IMR-90 (cell line): ENCODE measurements at regions not wholly inside any gene's neighbourhood (a gene's known extent, or its start where the extent isn't known, plus 50 kb on each side); places are given as distances from the start of the nearest gene placed in this dataset.

Experiments
- ATAC-seq: fragments of 200-7000 bp; cut with Tn5 transposase; 2 replicates; pipeline ENCODE4 v1.9.1; 2020; ENCODE audit warnings: low read depth, mild to moderate bottlenecking, moderate library complexity
- BruUV-seq: library from RNA; stranded (reverse); fragments of 400-500 nt; replicated peaks from 2 replicates; lab custom pipeline; 2021; lab: Mats Ljungman, UMichigan
- CTCF ChIA-PET: fragments of 300-600 bp; formaldehyde crosslinking; extraction: SDS; loops from one replicate; lab custom pipeline; 2021; ENCODE audit warnings: antibody characterized with exemption; lab: Yijun Ruan, JAX
- POLR2A ChIA-PET: fragments of 300-600 bp; sonication (Branson Sonifier 250); formaldehyde crosslinking; loops from one replicate; lab custom pipeline; 2022; ENCODE audit warnings: antibody characterized with exemption; ENCODE audit not compliant: unreplicated experiment; lab: Charles Lee
- DNase-seq: peaks from one replicate; pipeline ENCODE4 v3.0.0; 2013
- H2AFZ ChIP-seq: replicated peaks from 2 replicates; pipeline ENCODE3; 2013; ENCODE audit warnings: low read length, mild to moderate bottlenecking; ENCODE audit not compliant: poor library complexity
- H2AK5ac ChIP-seq: 2 replicates; pipeline ENCODE4 v1.6.1; 2013; ENCODE audit warnings: low read depth, low read length, inconsistent platforms
- H2AK9ac ChIP-seq: replicated peaks from 2 replicates; pipeline ENCODE3; 2013; ENCODE audit warnings: mild to moderate bottlenecking, low read depth, low read length, moderate library complexity; ENCODE audit not compliant: poor library complexity
- H2BK120ac ChIP-seq: 2 replicates; pipeline ENCODE4 v1.6.1; 2013; ENCODE audit warnings: low read depth, low read length, inconsistent platforms
- H2BK15ac ChIP-seq: 3 replicates; pipeline ENCODE4 v1.6.1; 2013; ENCODE audit warnings: low read depth, low read length, inconsistent platforms
- H2BK20ac ChIP-seq: 2 replicates; pipeline ENCODE4 v1.6.1; 2013; ENCODE audit warnings: low read depth, mild to moderate bottlenecking, inconsistent platforms, low read length, moderate library complexity
- H2BK5ac ChIP-seq: 2 replicates; pipeline ENCODE4 v1.6.1; 2013; ENCODE audit warnings: mild to moderate bottlenecking, low read depth, low read length, inconsistent platforms; ENCODE audit not compliant: poor library complexity, severe bottlenecking
- H3K14ac ChIP-seq: replicated peaks from 2 replicates; pipeline ENCODE4 v1.6.1; 2013; ENCODE audit warnings: low read depth, low read length, inconsistent platforms
- H3K18ac ChIP-seq: 2 replicates; pipeline ENCODE4 v1.6.1; 2013; ENCODE audit warnings: low read depth, low read length, control low read depth
- H3K23ac ChIP-seq: 2 replicates; pipeline ENCODE4 v1.6.1; 2013; ENCODE audit warnings: low read depth, low read length, inconsistent platforms
- H3K27ac ChIP-seq: 2 replicates; pipeline ENCODE4 v1.5.1; 2013; ENCODE audit warnings: mild to moderate bottlenecking, control low read depth, low read length; ENCODE audit not compliant: insufficient read depth
- H3K27me3 ChIP-seq: 2 replicates; pipeline ENCODE4 v1.6.1; 2013; ENCODE audit warnings: low read length; ENCODE audit not compliant: control insufficient read depth, insufficient read depth
- H3K36me3 ChIP-seq: 2 replicates; pipeline ENCODE4 v1.6.1; 2013; ENCODE audit warnings: low read length, mixed read lengths; ENCODE audit not compliant: control insufficient read depth, insufficient read depth
- H3K4ac ChIP-seq: 2 replicates; pipeline ENCODE4 v1.6.1; 2013; ENCODE audit warnings: low read depth, low read length, inconsistent platforms
- H3K4me1 ChIP-seq: 2 replicates; pipeline ENCODE4 v1.6.1; 2013; ENCODE audit warnings: low read length, mixed read lengths; ENCODE audit not compliant: control insufficient read depth, insufficient read depth
- H3K4me2 ChIP-seq: 2 replicates; pipeline ENCODE4 v1.6.1; 2013; ENCODE audit warnings: low read depth, mild to moderate bottlenecking, control low read depth, low read length, moderate library complexity
- H3K4me3 ChIP-seq: 2 replicates; pipeline ENCODE4 v1.5.1; 2013; ENCODE audit warnings: low read depth, mild to moderate bottlenecking, control low read depth, low read length, moderate library complexity; ENCODE audit not compliant: insufficient read depth
- H3K56ac ChIP-seq: 2 replicates; pipeline ENCODE4 v1.6.1; 2013; ENCODE audit warnings: low read length, inconsistent platforms; ENCODE audit not compliant: insufficient read depth; ENCODE audit errors: extremely low read depth
- H3K79me1 ChIP-seq, 2 experiments: 2 replicates each; pipeline ENCODE4 v1.6.1; 2013; ENCODE audit warnings: low read length in 2 of 2, inconsistent platforms in 1 of 2, low read depth in 1 of 2
- H3K9ac ChIP-seq: 2 replicates; pipeline ENCODE4 v1.6.1; 2013; ENCODE audit warnings: low read depth, low read length, control low read depth
- H3K9me1 ChIP-seq: 2 replicates; pipeline ENCODE4 v1.6.1; 2013; ENCODE audit warnings: low read length, inconsistent platforms; ENCODE audit not compliant: insufficient read depth
- H3K9me3 ChIP-seq: 2 replicates; pipeline ENCODE4 v1.6.1; 2013; ENCODE audit warnings: low read length; ENCODE audit not compliant: control insufficient read depth, insufficient read depth
- H4K20me1 ChIP-seq: 2 replicates; pipeline ENCODE4 v1.6.1; 2013; ENCODE audit warnings: low read length, inconsistent platforms; ENCODE audit not compliant: insufficient read depth
- H4K5ac ChIP-seq: 2 replicates; pipeline ENCODE4 v1.6.1; 2013; ENCODE audit warnings: mild to moderate bottlenecking, low read depth, low read length, control low read depth
- H4K8ac ChIP-seq, 2 experiments: 2 replicates each; pipeline ENCODE4 v1.6.1; 2013; ENCODE audit warnings: low read depth in 2 of 2, low read length in 2 of 2, control low read depth in 1 of 2, inconsistent platforms in 1 of 2
- H4K91ac ChIP-seq: 2 replicates; pipeline ENCODE4 v1.6.1; 2013; ENCODE audit warnings: low read depth, low read length, inconsistent platforms; ENCODE audit not compliant: insufficient read depth
- BHLHE40 ChIP-seq: fragments of 150-350 bp; IDR thresholded peaks from 2 replicates; pipeline ENCODE4 v1.6.1; 2016; ENCODE audit warnings: mild to moderate bottlenecking, low read depth, low read length
- CEBPB ChIP-seq: IDR thresholded peaks from 2 replicates; pipeline ENCODE4 v1.6.1; 2012; ENCODE audit warnings: low read depth, low read length, improper control_type of control experiment
- CHD1 ChIP-seq: IDR thresholded peaks from 2 replicates; pipeline ENCODE4 v1.6.1; 2012; ENCODE audit warnings: low read depth, low read length, improper control_type of control experiment
- ELK1 ChIP-seq: fragments of 150-350 bp; IDR thresholded peaks from 2 replicates; pipeline ENCODE4 v1.6.1; 2016; ENCODE audit warnings: low read depth, mild to moderate bottlenecking, low read length, moderate library complexity, borderline replicate concordance
- FOS ChIP-seq: fragments of 150-350 bp; IDR thresholded peaks from 2 replicates; pipeline ENCODE4 v1.6.1; 2016; ENCODE audit warnings: low read depth, low read length
- MAFK ChIP-seq: IDR thresholded peaks from 2 replicates; pipeline ENCODE4 v1.6.1; 2012; ENCODE audit warnings: low read depth, low read length, improper control_type of control experiment
- MAZ ChIP-seq: IDR thresholded peaks from 2 replicates; pipeline ENCODE4 v1.6.1; 2012; ENCODE audit warnings: low read depth, mild to moderate bottlenecking, low read length, improper control_type of control experiment, moderate library complexity, borderline replicate concordance
- MXI1 ChIP-seq: IDR thresholded peaks from 2 replicates; pipeline ENCODE4 v1.6.1; 2012; ENCODE audit warnings: low read depth, mild to moderate bottlenecking, low read length, moderate library complexity, borderline replicate concordance
- NFE2L2 ChIP-seq: fragments of 150-350 bp; IDR thresholded peaks from 2 replicates; pipeline ENCODE4 v1.6.1; 2016; ENCODE audit warnings: low read depth, mild to moderate bottlenecking, low read length
- POLR2A ChIP-seq: IDR thresholded peaks from 2 replicates; pipeline ENCODE4 v1.6.1; 2012; ENCODE audit warnings: mild to moderate bottlenecking, low read depth, low read length
- RAD21 ChIP-seq: IDR thresholded peaks from 2 replicates; pipeline ENCODE4 v1.6.1; 2012; ENCODE audit warnings: low read length, improper control_type of control experiment
- RCOR1 ChIP-seq: IDR thresholded peaks from 2 replicates; pipeline ENCODE4 v1.6.1; 2012; ENCODE audit warnings: mild to moderate bottlenecking, low read length, improper control_type of control experiment; ENCODE audit not compliant: insufficient replicate concordance
- RFX5 ChIP-seq: IDR thresholded peaks from 2 replicates; pipeline ENCODE4 v1.8.0; 2012; ENCODE audit warnings: low read depth, mild to moderate bottlenecking, low read length, moderate library complexity
- SMC3 ChIP-seq: fragments of 150-350 bp; IDR thresholded peaks from 2 replicates; pipeline ENCODE4 v1.6.1; 2016; ENCODE audit warnings: low read depth, mild to moderate bottlenecking, antibody characterized with exemption, low read length, moderate library complexity
- USF2 ChIP-seq: fragments of 150-350 bp; IDR thresholded peaks from 2 replicates; pipeline ENCODE4 v1.6.1; 2017; ENCODE audit warnings: mild to moderate bottlenecking, antibody characterized with exemption, low read length, low read depth
- WGBS, 2 experiments: methylation state at CpG; one replicate each; pipeline versions ENCODE4 v1.1.5 to v1.1.7; 2013; ENCODE audit warnings: missing lambda C conversion rate in 2 of 2; ENCODE audit not compliant: insufficient read length in 1 of 2; ENCODE audit errors: extremely low coverage in 2 of 2; 5-methylcytosine and 5-hydroxymethylcytosine counted together
- dilution Hi-C: fragments of 300-500 bp; cut with HindIII; formaldehyde crosslinking; loops from one replicate; pipeline ENCODE4 v1.14.3; 2018; ENCODE audit warnings: low sequenced_read_pairs; ENCODE audit not compliant: unreplicated experiment
- in situ Hi-C: fragments of 300-500 bp; cut with MboI; formaldehyde crosslinking; loops from 3 replicates; pipeline ENCODE4 v1.14.3; 2019; ENCODE audit warnings: low sequenced_read_pairs, inconsistent platforms, mixed read lengths
- intact Hi-C: fragments of 100-400 bp; cut with micrococcal nuclease; formaldehyde crosslinking; loops from 2 replicates; pipeline ENCODE4 v1.10.0; 2022
- TF ChIP-seq, protein P1 (sequence below): conservative IDR thresholded peaks from 2 replicates; pipeline ENCODE4 v1.5.1; 2012; ENCODE audit warnings: mild to moderate bottlenecking, low read depth, low read length, improper control_type of control experiment

GRCh38 chr1:228941666-228942065, 206.4 kb downstream of the RHOU start:
- H2BK20ac ChIP-seq, result no peak overlapping the region
- TF ChIP-seq FOS (no peak), RCOR1 (no peak), CEBPB (no peak), NFE2L2 (no peak), MAFK (no peak), ELK1 (no peak), RAD21 (no peak), SMC3 (no peak), POLR2A (no peak), MAZ (no peak), RFX5 (no peak), USF2 (no peak), MXI1 (no peak), BHLHE40 (no peak), CHD1 (no peak)
- TF ChIP-seq, protein P1, sequence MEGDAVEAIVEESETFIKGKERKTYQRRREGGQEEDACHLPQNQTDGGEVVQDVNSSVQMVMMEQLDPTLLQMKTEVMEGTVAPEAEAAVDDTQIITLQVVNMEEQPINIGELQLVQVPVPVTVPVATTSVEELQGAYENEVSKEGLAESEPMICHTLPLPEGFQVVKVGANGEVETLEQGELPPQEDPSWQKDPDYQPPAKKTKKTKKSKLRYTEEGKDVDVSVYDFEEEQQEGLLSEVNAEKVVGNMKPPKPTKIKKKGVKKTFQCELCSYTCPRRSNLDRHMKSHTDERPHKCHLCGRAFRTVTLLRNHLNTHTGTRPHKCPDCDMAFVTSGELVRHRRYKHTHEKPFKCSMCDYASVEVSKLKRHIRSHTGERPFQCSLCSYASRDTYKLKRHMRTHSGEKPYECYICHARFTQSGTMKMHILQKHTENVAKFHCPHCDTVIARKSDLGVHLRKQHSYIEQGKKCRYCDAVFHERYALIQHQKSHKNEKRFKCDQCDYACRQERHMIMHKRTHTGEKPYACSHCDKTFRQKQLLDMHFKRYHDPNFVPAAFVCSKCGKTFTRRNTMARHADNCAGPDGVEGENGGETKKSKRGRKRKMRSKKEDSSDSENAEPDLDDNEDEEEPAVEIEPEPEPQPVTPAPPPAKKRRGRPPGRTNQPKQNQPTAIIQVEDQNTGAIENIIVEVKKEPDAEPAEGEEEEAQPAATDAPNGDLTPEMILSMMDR, result no peak
- H2BK15ac ChIP-seq, result no peak overlapping the region
- H3K79me1 ChIP-seq, result no peaks in the 10 kb centered on the region
- dilution Hi-C loops (no loop called here), in situ Hi-C loops (no loop called here), intact Hi-C loops (no loop called here)
- CTCF ChIA-PET, result no interaction called here
- no peak overlapping the region for H3K4ac ChIP-seq
- H2BK120ac ChIP-seq, result no peak overlapping the region
- POLR2A ChIA-PET, result no interaction called here
- no peak overlapping the region for H3K14ac ChIP-seq
- H4K8ac ChIP-seq, result no peak overlapping the region
- H3K27ac ChIP-seq, result no peak overlapping the region
- H3K23ac ChIP-seq, result no peak overlapping the region
- H4K20me1 ChIP-seq, result no peaks in the 10 kb centered on the region
- peaks cover 2% of the 10 kb centered on the region; the same call in 1 of the 2 replicates for H3K4me1 ChIP-seq
- H2AFZ ChIP-seq, result no peak overlapping the region
- H3K27me3 ChIP-seq, result peaks cover 6% of the 10 kb centered on the region; the same call in 1 of the 2 replicates
- WGBS, 2 experiments, result no CpG with 5 or more reads among the region's 1 CpG
- H3K4me3 ChIP-seq, result no peak overlapping the region
- H3K9me3 ChIP-seq, result no peaks in the 10 kb centered on the region
- ATAC-seq, result no peak
- no TSS peak for BruUV-seq
- H4K91ac ChIP-seq, result no peak overlapping the region
- DNase-seq, result no peak
- no peak overlapping the region for H2BK5ac ChIP-seq
- H4K5ac ChIP-seq, result no peak overlapping the region
- H3K36me3 ChIP-seq, result no peaks in the 10 kb centered on the region
- no peak overlapping the region for H3K4me2 ChIP-seq
- no peak overlapping the region for H3K9ac ChIP-seq
- no peak overlapping the region for H3K18ac ChIP-seq
- H3K56ac ChIP-seq, result no peak overlapping the region
- H3K9me1 ChIP-seq, result no peaks in the 10 kb centered on the region
- H2AK5ac ChIP-seq, result no peak overlapping the region
- H2AK9ac ChIP-seq, result no peak overlapping the region
